Type B pancreatic cell (in vitro differentiated cells): ENCODE measurements at regions not wholly inside any gene's neighbourhood (a gene's known extent, or its start where the extent isn't known, plus 50 kb on each side); places are given as distances from the start of the nearest gene placed in this dataset.

Source experiments
- DNase-seq: peaks from one replicate; pipeline ENCODE4 v3.0.0; 2021; ENCODE audit warnings: mixed read lengths; ENCODE audit not compliant: unreplicated experiment; ENCODE audit errors: extremely low spot score
- H3K27ac Mint-ChIP-seq: 2 replicates; pipeline ENCODE4 v1.8.0; 2021; ENCODE audit warnings: mild to moderate bottlenecking, mixed read lengths
- H3K27me3 Mint-ChIP-seq: 2 replicates; pipeline ENCODE4 v1.8.0; 2021; ENCODE audit warnings: mixed read lengths
- H3K36me3 Mint-ChIP-seq: 2 replicates; pipeline ENCODE4 v1.8.0; 2021; ENCODE audit warnings: mixed read lengths
- H3K4me1 Mint-ChIP-seq: one replicate; pipeline ENCODE4 v1.8.0; 2021; ENCODE audit warnings: mixed read lengths; ENCODE audit not compliant: unreplicated experiment
- H3K4me3 Mint-ChIP-seq: 2 replicates; pipeline ENCODE4 v1.8.0; 2021; ENCODE audit warnings: mild to moderate bottlenecking, mixed read lengths
- H3K9me3 Mint-ChIP-seq: 2 replicates; pipeline ENCODE4 v1.8.0; 2021; ENCODE audit warnings: mixed read lengths
- TF ChIP-seq, protein P1 (sequence below): fragments of 200-600 bp; sonication (generic); conservative IDR thresholded peaks from 2 replicates; pipeline ENCODE4 v1.5.0; 2021; ENCODE audit warnings: antibody characterized with exemption, mild to moderate bottlenecking

DNA sequence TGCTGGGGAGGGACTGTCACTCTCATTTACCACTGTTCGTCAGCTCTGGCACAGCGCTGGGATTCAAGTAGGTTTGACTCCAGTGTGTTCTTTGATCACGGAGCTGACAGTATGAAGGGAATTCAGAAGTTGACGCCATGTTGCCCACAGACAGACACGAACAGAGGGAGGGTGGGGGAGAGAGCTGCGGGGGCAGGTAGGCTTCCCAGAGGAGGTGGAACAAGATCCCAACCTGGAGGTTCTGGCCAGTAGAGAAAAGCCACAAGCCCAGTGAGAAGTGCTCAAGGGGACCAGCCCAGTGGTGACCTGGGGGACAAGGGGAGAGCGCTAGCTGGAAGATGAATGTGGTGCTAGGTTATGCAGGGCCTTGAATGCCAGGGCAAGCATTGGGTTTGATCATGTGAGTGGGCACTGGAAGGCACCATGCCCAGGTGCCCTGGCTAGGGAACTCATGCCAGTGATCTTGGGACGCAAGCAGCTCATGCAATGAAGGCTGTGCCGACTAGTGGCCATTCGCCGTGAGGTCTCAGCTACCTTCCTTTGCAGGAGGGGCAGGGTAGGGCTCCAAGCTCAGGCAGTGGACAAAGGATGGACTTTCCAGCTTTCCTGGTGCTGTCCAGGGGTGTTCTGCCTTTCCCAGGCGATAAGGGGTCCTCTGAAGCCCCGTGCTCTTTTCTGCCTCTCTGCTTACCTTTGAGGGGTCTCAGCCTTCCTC, 50.4 kb upstream of the APCDD1L start:
- peaks cover 29% of the 10 kb centered on the region for H3K4me1 Mint-ChIP-seq

More for the DNA sequence above, 50.4 kb upstream of the APCDD1L start:
- Mint-ChIP-seq H3K4me3 (no peak overlapping the region), H3K36me3 (peaks cover 4% of the 10 kb centered on the region), H3K9me3 (peaks cover 7% of the 10 kb centered on the region), H3K27ac (no peak overlapping the region), H3K27me3 (peaks cover 11% of the 10 kb centered on the region)
- TF ChIP-seq, protein P1, sequence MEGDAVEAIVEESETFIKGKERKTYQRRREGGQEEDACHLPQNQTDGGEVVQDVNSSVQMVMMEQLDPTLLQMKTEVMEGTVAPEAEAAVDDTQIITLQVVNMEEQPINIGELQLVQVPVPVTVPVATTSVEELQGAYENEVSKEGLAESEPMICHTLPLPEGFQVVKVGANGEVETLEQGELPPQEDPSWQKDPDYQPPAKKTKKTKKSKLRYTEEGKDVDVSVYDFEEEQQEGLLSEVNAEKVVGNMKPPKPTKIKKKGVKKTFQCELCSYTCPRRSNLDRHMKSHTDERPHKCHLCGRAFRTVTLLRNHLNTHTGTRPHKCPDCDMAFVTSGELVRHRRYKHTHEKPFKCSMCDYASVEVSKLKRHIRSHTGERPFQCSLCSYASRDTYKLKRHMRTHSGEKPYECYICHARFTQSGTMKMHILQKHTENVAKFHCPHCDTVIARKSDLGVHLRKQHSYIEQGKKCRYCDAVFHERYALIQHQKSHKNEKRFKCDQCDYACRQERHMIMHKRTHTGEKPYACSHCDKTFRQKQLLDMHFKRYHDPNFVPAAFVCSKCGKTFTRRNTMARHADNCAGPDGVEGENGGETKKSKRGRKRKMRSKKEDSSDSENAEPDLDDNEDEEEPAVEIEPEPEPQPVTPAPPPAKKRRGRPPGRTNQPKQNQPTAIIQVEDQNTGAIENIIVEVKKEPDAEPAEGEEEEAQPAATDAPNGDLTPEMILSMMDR = no peak
- no peak for DNase-seq
